Activated CD4-positive, alpha-beta T cell treated with anti-CD3 and anti-CD28 coated beads, Interleukin-2, Interleukin-4, amounts not matched to agents 100 ng/mL and 50 ng/mL, durations not matched to agents 16 hours and 8 hours (primary cell): ENCODE measurements at regions not wholly inside any gene's neighbourhood (a gene's known extent, or its start where the extent isn't known, plus 50 kb on each side); places are given as distances from the start of the nearest gene placed in this dataset.

ENCODE experiments used
- DNase-seq: peaks from one replicate; pipeline ENCODE4 v3.0.0-alpha.2; 2020; ENCODE audit warnings: low spot score

DNA sequence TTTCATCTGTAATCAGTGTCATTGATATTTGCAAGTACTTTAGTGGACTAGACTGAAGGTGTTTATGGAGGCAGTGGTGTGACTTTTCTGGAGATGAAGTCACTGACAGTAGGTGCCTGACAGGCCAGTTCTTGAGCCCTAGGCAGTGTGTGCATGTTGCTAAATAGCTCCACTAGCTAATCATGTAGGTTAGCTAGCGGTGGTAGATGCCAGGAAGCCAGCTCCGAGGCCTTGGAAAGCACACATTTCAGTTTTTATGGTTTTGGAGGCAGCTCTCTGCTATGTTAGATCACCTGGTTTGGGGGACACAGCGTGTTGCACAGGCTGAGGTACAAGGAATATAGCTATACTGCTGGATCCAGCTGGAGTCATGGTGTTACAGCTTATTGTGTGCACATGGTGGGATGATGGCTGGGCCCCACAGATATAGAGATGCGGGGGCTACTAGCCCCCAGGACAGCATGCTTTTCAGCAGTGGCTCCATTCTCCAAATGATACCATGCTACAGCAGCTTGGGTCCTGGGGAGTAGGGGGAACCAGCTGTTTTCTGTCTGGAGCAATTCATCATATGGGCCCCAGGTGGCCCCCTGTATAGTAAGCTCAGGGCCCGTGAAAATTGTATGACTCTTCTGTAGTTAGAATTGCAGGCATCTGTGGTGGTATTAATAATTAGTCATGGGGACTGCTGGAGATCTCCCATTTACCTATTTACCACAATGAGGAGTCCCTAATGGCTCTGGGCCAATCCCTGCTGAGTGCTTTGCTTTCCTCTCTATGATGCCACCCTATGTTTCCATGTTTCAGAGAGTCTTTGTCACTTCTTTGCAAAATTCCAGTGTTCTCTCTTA, 367.2 kb upstream of the LMO3 start:
- DNase-seq = no peak

DNA sequence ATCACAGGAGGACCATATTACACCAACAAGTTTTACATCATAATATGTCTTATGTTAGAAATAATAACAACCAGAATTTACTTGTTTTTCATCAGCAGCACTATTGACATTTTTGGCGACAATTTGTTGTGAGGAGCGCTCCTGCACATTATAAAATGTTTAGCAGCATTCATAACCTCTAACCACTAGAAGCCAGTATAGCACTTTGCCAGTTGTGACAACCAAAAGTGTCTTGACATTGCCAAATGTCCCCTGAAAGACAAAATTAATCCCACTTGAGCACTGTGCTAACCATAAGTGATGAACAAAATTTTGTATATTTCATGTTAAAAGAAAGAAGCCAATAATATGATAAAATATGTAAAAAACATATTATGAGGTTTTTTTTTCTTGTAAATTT, 356.9 kb upstream of the LMO3 start:
- no peak for DNase-seq

DNA sequence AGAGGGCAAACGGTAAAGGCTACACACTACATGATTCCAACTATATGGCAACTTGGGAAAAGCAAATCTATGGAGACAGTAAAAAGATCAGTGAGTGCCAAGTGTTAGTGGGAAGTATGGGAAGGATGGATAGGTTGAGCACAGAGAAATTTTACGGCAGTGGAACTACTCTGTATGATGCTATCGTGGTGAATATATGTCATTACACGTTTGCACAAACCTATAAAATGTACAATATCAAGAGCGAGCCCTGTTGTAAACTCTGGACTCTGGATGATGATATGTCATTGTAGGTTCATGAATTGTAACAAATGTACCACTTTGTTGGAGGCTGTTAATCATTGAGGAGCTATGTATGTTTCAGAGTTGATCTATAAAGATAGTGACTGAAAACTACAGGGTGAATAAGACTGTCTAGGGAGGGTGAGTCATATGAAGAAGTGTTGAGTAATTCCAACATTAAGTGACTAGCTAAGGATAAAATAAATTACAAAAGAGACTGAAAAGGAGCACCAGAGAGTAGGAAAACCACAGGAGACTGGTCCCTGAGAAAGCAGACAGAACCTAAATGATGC, 349.2 kb upstream of the LMO3 start:
- DNase-seq = peak; percentile 3

DNA sequence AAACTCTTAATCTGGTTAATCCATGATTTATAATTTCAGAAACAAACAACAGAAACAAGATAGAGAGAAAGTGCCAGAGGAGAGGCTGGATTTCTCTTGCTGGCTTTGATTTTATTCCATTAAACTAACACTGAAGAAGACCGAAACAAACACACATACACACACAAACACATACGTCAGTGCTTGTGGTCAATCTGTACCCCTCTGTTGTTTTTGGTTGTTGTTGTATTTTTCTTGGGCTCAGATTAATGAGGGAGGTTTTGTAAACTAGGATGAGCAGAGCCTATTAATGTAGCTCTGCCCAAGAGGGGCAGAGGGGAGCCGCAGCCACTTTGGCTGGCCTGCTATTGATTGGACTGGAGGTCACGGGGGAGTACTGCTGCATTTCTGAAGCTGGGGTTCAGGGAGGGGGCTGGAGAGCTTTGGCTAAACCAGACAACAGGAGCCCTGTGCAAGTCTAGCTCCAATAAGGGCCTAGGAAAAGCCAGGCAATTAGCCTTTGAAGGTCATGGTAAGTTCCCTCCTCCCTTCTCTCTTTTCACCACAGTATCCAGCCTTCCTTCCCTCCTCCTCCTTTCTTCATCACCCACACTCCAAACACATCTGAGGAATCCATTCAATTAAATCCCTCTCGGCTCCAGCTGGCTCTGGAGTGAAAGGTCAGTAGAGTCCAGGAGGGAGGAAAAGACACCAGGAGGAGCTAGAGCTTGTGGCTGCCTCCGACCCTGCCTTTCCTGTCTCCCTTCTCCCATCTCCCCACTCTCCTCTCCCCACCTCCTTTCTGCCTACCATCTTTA, 344.1 kb upstream of the LMO3 start:
- DNase-seq = no peak

DNA sequence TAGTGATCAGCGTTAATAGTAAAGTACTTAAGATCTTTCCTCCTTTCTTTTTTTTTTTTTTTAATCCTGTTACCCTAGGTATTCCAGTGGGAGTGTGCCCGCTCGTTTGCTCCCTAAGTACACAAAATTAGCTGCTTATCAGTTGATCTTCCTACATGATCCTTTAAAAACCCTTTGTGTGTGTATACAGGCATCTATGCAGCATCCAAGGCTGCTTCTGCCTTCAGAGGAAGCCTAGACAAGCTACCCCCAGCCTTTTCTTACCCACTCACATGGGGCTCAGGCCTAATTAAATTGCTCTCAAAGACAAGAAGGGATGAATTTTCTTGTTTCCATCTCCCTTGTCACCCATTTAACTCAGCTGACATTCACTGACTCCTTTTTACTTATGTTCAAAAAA, 343.4 kb upstream of the LMO3 start:
- no peak for DNase-seq

DNA sequence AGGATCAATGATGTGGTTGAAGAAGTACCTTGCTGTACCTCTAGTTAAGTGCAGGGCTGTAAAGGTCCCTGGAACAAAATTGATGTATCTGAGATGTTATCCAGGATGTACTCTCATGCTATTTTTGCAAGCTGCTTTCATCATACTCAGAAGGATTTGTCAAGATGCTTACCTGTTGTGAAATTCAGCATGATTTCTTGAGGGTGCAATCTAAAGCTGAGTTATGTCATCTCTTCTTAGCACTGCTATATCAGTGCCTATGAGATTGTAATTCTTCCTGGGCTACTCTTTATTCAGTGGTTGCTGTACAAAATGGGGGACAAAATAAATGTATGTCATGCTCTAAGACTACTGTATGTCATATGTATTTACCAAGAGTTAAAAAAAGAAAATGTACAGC, 340.7 kb upstream of the LMO3 start:
- DNase-seq = no peak

DNA sequence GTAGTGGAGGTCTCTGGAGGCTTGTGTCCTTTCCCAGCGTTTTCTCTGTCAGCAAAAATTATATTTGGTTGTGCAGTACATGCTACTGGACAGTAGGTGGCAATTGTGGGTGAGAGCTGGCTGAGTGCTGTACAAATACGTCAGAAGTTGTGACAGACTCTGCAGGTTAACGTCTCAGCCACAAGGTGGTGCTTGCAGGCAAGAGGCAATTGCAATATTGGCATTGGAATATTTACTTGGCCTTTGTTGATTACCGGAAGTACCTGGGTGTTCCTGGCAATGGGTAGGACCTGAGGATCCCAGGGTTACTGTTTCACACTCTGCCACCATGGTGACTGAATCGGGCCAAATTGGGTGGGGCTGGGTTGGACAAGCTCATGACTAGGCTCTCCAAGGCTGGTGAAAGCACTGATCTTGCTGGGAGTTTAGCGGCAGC, 333.9 kb upstream of the LMO3 start:
- DNase-seq = peak; percentile 62

DNA sequence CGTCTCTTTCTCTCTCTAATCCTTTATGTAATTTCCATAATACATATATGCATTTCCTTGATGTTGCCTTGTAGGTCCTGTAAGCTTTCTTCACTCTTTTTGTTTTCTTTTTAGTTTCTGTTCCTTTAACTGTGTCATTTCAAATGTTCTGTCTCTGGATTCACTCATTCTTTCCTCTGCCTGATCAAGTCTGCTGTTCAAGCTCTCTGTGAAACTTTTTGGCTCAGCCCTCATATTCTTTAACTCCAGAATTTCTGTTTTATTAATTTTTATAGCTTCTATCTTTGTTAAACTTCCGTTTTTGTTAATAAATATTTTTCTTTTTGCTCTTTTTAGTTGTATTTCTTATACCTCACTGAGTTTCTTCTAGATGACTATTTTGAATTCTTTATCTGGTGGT, 321.3 kb upstream of the LMO3 start:
- DNase-seq = no peak

DNA sequence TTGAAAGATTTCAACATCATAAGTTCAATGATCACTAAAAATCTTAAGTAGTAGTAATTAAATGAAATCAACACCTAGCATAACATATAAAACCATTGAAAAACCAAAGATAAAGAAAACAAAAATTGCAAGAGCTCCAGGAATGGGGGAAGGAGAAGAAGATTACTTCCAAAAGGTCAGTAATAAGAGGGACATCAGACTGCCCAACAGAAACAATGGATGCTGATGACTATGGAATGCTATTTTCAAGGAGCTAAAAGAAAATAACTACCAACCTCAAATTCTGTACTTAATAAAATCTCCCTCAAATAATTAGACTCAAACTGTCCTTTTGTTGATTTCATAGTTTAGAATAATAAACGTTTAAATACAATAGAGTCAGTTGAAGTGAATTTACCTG, 314.5 kb upstream of the LMO3 start:
- DNase-seq = no peak

DNA sequence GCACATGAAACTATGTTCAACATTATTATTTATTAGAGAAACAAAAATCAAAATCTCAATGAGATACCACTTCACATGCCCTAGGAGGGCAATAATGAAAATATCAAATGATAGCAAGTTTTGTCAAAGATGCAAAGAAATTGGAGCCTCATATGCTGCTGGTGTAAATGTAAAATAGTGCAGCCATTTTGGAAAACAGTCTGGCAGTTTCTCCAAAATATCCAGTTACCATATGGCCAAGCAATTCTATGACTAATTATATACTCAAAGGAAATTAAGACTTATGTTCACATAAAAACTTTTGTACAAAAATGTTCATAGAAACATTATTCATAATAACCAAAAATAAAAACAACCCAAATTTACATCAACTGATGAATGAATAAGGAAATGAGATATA, 313.6 kb upstream of the LMO3 start:
- DNase-seq = no peak

DNA sequence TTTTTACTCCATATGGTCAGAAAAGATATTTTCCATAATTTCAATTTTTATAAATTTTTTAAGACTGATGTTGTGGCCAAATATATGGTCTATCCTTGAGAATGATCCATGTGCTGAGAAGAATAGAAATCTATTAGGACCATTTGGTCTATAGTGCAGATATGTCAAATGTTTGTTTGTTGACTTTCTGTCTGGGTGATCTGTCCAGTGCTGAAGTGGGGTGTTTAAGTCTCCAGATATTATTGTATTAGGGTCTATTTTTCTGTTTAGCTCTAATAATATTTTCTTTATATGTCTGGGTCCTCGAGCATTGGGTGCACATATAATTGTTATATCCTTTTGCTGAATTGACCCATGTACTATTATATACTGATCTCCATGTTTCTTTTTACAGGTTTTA, 308.9 kb upstream of the LMO3 start:
- no peak for DNase-seq

DNA sequence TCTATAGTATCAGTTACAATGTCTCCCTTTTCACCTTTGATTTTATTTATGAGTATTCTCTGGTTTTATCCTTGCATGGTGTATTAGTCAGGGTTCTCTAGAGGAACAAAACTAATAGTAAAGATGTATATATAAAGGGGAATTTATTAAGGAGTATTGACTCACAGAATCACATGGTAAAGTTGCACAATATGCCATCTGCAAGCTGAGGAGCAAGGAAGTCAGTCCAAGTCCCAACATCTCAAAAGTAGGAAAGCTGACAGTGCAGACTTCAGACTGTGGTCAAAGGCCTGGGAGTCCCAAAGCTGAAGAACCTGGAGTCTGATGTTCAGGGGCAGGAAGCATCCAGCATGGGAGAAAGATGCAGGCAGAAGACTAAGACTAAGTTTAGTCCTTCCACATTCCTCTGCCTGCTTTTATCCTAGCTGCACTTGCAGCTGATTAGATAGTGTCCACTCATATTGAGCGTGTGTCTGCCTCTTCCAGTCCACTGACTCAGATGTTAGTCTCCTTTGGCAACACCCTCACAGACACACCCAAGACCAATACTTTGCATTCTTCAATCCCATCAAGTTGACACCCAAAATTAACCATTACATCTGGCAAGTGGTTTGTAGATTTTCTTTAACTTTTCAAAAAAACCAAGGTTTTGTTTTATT, 308.0 kb upstream of the LMO3 start:
- no peak for DNase-seq

DNA sequence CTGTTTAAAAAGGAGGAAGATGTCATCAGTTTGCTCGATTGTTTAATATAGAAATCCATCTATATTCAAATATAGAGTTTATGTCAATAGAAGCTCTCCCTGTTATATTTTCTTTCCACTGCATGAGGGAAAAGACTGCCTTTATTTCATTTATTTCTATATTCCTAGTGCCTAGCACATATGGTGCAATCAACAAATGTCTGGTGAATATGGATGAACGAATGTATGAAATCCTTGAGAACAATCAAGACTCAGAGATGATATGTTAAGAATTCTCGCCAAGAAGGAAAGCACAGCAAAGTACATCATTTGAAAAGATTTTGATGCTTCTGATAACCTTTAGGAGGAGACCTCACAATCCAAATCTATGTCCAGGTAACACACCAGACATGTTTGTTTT, 296.0 kb upstream of the LMO3 start:
- DNase-seq = no peak

DNA sequence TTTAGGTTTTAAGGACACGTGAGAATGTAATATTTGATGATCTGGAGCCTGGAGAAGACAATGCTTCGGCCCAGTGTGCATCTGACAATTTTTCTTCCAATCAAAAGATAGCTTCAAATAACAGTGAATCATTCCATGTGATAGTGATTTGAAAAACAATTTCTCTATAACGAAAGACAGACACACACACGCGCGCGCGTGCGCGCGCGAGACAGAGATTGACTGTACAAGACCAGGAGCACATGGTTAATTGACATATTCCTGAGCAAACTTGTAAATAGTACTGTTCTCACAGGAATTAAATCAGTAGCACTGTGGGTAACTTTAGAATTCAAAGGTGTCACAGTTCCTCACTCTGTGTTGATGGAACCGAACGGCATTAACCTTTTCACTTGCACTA, 287.5 kb upstream of the LMO3 start:
- DNase-seq = no peak

DNA sequence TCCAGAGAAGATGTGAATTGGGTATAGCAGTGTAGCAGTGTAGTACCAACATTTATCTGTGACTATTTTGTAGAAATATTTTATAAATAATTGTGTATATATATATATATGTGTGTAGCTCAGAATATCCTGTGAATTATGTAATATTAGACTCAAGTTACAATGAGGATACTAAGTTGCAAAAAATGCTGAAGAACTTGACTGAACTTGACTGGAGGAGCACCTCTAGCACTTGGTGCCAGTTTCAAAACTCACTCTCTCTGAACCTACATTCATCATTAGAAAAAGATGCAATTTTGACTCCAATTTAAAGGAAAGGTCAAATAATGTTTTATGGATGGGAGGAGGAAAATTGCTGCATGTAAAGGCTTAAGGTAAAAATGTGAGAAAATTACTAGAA, 285.7 kb upstream of the LMO3 start:
- no peak for DNase-seq

DNA sequence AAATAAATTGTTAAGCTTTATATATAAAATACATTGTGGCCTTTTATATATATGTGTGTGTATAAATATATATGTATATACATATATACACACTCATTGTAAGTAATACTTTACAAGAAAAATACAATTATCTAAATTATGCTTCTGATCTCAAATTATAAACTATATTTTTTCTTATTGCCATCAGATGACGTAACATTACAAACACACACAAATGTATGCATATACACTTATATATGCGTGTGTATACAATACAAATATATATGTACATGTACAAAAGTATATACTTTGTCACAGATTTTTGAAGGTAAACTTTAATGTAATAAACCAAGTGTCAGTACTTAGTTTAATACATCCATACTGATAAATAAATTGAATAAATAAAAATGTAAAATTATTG, 278.9 kb upstream of the LMO3 start:
- no peak for DNase-seq

DNA sequence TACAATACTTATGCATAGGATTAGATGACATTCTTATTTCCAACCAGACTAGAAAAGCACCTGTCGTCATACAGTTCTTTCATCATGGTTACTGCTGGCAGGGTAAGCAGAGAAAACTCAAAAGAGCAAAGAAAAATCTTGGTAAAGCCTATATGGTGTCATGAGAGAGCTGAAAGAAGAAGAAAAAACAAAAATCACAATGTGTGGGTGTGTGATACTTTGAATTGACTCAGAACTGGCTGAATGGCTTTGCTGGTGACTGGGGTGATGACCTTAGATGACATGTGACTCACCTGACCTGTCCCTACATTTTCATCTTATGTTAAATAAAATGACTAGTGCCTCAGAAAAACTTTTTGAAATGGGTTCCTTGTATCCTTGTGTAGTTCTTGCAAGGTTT, 278.1 kb upstream of the LMO3 start:
- no peak for DNase-seq

DNA sequence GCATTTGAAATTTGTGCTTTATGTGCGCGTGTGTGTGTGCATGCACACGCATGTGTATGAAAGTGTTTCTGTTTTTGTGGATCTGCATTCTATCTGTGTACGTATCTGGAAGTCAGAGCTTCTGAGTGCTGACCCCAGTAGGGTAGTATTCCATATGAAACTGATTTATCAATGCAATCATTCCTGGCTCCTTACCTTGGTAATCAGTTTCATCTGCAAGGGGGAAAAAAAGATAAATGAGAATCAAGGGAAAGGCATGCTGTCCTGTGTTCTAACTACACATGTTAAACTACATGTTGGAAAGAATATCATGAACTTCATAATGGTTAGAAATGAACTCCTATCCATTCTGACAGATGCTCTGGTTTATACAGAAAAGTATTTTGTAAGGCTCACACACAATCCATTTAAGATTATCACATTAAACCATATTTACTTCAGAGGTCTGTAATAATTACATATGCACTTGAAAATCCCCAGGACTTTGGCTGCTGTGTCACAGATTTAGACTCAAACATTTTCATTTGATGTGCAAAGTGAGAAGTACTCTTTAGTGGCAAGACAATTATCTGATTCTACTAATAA, 276.1 kb upstream of the LMO3 start:
- DNase-seq = no peak

DNA sequence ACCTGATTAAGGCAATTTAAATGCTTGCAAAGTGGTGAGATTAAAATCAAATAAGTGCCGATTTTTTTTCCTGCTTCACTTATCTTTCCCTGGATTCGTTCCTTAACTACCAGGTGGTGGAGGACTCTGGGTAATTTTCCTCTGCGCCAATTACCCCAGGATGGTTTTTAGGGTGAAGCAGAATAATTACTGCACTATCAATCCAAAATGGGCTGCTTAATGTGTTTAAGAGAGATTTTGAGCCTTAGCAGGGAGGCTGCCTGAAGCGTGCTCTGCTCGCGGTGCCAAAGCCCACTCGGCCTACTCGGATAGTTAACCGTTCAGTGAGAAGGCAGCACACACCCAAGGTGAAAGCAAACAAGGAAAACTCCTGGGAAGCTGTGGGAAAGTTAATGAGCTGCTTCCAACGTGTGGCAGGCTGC, 274.9 kb upstream of the LMO3 start:
- DNase-seq = no peak

DNA sequence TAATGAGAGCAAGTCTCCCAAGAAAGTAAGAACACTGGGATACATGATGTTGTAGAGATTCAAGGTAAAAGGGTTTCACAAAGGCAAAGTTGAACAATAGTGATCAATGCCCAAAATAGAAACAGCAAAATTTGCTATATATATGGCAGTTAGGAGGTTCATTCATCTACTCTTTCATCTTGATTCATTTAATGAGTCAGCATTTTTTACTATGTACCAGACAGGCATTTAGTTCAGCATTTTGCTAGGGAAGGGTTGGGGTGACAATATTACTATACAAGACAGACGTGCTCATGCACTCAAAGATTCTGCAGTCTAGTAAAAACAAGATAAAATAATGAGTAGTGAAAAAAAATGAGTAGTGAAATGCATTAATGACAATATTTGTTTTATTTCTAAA, 264.9 kb upstream of the LMO3 start:
- DNase-seq = no peak

DNA sequence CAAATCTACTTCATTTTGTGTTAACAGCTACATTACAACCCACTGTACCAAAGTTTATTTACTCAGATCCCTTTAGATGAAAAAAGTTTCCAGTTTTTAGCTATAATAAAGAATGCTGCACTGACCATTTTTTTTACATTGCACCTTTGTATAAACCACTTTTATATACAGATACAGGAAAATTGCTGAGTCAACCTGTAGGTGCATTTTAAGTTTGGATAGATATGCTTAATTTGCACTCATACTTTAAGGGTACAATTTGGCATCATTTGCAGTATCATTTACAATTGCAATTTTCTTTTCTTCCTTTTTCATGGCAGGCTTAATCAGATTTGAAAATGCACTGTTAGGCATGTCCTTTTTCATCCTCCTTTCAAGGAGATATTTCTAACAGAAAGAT, 257.8 kb upstream of the LMO3 start:
- DNase-seq = no peak

DNA sequence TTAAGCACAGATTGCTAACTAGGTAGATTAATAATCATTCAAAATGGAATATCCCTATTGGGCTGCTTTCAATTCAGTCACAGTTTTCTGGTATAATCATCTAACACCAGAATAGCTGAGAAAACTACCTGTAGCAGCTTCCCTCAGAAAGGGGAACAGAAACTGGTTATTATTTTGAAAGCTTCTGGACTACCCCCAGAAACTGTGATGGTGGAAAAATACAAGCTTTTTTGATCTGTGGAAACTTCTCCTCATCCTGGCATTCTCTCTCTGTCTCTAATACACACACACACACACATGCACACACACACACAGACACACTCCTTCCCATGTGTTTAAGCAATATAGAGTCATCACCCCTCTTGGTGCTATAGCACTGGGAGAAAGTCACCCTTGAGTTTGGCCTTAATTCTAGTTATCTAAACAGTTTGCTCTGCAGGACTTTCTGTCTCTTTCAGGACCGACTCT, 251.5 kb upstream of the LMO3 start:
- no peak for DNase-seq
